ENCODE measurements at regions not wholly inside any gene's neighbourhood (a gene's known extent, or its start where the extent isn't known, plus 50 kb on each side); places are given as distances from the start of the nearest gene placed in this dataset.
A peak's percentile ranks its signal among the peaks of the same experiment; 100 is the strongest.

DNA sequence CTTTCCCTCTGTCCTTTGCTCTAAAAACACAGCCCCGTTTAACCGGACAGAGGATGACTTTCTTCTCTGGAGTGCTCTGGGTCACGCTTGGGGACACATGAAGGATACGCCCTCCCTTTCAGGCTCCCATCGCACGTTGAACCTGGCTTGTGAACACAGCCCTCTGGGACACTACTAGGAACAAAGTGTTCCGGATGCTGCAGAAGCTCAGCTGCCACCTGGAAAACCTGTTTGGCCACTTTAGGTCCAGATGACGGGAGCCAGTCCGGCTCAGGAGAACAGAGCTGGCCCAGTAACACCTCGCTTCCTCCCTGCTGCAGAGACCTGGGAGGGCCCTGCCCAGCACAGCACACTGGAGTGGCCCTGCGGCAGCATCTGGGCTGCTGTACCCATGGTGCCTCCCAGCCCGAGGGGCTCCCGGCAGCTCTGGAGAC lies 60.1 kb downstream of the GADD45G start:
- H3K27ac Mint-ChIP-seq, result no peak overlapping the region
- H3K4me3 Mint-ChIP-seq, result no peak overlapping the region
- CTCF ChIA-PET, result no interaction called here
- DNase-seq (no peak), ATAC-seq (no peak)
- peaks cover 14% of the 10 kb centered on the region for H3K4me1 Mint-ChIP-seq
- no peaks in the 10 kb centered on the region for H3K9me3 Mint-ChIP-seq (ENCODE audit: low read depth)
- H3K27me3 Mint-ChIP-seq, result peaks cover 52% of the 10 kb centered on the region
- no peaks in the 10 kb centered on the region for H3K36me3 Mint-ChIP-seq

DNA sequence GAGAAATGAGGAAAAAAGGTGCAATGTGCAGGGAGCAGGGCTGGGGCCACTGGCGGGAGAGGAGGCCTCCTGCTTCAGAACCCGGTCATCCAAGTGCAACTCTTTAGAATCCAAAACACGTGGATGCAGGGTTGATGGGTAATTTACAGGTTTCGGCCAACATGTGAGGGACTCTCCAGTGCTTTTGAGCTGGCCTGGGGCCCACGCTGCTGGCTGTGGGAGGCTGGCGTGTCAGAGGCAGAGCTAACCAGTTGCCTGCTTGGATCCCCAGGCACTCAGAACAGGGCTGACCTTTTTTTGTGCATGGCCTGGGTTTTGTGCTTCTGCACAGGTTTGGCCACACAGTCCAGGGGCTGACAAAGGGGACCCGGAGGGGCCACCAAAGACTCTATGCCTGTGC lies 61.6 kb downstream of the GADD45G start:
- Mint-ChIP-seq H3K4me1 (peaks cover 16% of the 10 kb centered on the region), H3K27ac (no peak overlapping the region), H3K27me3 (peaks cover 47% of the 10 kb centered on the region), H3K4me3 (no peak overlapping the region), H3K36me3 (peaks cover 2% of the 10 kb centered on the region), H3K9me3 (ENCODE audit: low read depth) (peaks cover 2% of the 10 kb centered on the region)
- no peak for ATAC-seq
- CTCF ChIA-PET, result no interaction called here
- no peak for DNase-seq

DNA sequence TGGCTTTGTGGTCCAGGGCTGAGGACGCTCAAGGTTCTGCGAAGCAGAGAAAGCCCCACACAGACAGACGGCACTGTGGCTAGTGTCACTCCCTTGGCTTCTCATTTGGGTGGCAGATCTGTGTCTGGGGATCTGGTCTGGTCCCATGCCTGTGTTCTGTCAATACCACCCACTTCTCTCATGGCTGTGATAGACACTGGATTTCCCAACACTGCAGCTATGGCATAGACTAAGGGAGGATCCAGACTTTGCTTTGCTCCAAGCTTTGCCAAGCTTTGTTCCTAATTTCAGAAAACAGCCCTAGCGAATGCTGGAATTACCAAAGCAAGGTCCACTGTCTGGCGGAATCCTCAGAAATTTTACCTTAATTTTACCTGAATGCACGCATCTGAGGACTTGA lies 62.1 kb downstream of the GADD45G start:
- DNase-seq (no peak), ATAC-seq (no peak)
- no peak overlapping the region for H3K4me3 Mint-ChIP-seq
- CTCF ChIA-PET, result no interaction called here
- peaks cover 4% of the 10 kb centered on the region for H3K9me3 Mint-ChIP-seq (ENCODE audit: low read depth)
- H3K36me3 Mint-ChIP-seq, result peaks cover 2% of the 10 kb centered on the region
- peaks cover 17% of the 10 kb centered on the region for H3K4me1 Mint-ChIP-seq
- no peak overlapping the region for H3K27ac Mint-ChIP-seq
- H3K27me3 Mint-ChIP-seq, result peaks cover 44% of the 10 kb centered on the region

DNA sequence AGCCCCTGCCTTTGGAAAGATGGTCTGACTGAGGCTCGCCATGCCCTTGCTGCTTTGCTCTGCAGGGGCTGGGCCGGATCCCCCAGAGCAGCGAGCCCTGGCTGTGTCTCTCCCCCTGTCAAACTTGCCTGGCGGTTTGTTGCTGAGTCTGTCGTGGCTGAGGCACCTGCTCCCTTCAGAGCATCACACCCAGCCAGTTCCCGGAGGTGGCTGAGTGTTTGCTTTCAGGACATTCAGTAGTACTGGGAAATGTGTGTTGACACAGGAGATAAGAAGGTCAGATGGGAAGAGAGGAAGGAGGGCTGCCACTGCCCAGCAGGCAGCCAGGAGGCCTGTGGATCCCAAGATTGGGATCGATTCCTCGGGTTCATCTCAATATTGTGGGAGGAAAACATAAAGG lies 62.9 kb downstream of the GADD45G start:
- peaks cover 17% of the 10 kb centered on the region for H3K4me1 Mint-ChIP-seq
- DNase-seq, result no peak
- no peak overlapping the region for H3K27ac Mint-ChIP-seq
- CTCF ChIA-PET, result interaction anchor here (1.0 kb wide), 1 partner anchor 9 kb away, joined by 3 read pairs; no protein-coding TSS in a partner anchor
- H3K4me3 Mint-ChIP-seq, result no peak overlapping the region
- ATAC-seq, result no peak
- H3K9me3 Mint-ChIP-seq (ENCODE audit: low read depth), result peaks cover 4% of the 10 kb centered on the region
- peaks cover 40% of the 10 kb centered on the region for H3K27me3 Mint-ChIP-seq
- peaks cover 2% of the 10 kb centered on the region for H3K36me3 Mint-ChIP-seq

DNA sequence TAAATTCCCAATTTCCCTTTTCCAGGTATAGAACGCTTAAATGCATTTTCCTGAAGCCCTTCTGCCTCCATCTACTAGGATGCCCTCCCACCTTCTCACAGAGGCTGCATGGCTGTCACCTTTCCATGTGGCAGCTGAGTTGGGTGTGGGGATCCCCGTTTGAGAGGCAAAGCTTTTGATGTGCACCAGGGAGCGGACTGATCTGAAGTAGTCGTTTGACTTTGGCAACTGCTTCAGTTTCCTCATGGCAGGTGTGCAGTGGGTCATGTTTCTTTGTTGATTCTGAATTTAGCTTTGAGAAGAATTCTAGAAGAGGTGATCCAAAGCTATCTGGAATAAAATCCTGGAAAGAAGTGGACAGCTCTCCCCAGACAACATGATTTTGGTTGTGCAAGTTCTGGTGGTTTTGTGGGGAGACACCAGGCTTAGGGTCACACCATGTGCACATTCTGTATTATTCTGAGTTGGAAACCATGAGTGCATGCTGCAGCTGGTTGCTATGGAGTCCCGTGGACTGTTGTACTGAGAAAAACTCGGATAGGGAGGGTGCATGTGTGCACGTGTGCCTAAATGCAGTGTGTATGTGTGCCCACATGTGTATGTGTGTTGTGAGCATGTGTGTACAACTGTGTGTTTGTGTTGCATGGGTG lies 63.5 kb downstream of the GADD45G start:
- Mint-ChIP-seq H3K27me3 (peaks cover 36% of the 10 kb centered on the region), H3K4me1 (peaks cover 12% of the 10 kb centered on the region), H3K4me3 (no peak overlapping the region), H3K27ac (no peak overlapping the region), H3K36me3 (peaks cover 2% of the 10 kb centered on the region), H3K9me3 (ENCODE audit: low read depth) (peaks cover 4% of the 10 kb centered on the region)
- ATAC-seq, result no peak
- DNase-seq, result no peak
- CTCF ChIA-PET, result interaction anchor here (0.7 to 1.0 kb wide), 2 partner anchors 9 to 66 kb away, joined by 3 read pairs; no protein-coding TSS in a partner anchor

DNA sequence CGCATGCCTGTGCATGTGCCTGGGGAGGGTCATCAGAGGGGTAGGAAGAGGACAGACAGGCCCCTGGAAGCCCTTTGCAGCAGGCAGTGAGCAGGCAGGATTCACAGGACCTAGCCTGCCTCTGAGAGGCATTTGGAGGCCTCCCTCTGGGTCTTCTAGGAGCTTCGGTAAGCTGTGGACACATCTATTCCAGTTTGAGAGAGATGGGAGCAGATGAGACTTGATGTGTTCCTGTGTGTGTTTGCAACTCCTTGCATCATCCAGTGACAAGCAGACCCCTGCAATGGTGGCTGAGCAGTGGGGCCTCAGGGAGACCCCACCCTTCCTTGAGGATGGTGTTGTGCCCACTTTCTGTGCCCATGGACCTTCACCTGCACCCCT lies 64.0 kb downstream of the GADD45G start:
- CTCF ChIA-PET, result interaction anchor here (0.7 to 1.0 kb wide), 2 partner anchors 8 to 66 kb away, joined by 3 read pairs; no protein-coding TSS in a partner anchor

DNA sequence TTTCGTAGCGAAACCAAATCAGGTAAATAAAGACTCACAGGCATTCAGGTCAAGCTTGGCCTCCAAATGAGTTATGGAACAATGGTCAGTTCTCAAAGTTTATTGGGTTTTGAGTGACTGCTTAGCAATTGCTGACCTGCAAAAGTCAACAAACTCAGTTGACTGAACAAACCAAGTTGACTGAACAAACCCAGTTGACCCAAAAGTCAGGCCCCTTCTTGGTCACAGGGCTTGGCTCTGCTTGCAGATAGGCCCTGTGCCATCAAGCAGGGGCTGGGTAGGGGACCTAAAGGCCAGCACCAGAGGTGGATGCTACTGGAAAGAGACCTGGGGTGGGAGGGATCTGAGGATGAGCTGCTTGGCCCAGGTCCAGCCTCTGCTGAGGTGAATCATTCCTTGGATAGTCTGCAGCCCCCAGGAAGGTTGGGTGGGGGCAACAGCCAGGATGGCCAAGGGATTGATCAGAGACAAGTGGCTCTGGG lies 64.6 kb downstream of the GADD45G start:
- Mint-ChIP-seq H3K27me3 (peaks cover 29% of the 10 kb centered on the region), H3K9me3 (ENCODE audit: low read depth) (peaks cover 4% of the 10 kb centered on the region), H3K4me1 (peaks cover 7% of the 10 kb centered on the region), H3K36me3 (peaks cover 2% of the 10 kb centered on the region), H3K4me3 (no peak overlapping the region), H3K27ac (no peak overlapping the region)
- DNase-seq (no peak), ATAC-seq (no peak)
- CTCF ChIA-PET, result interaction anchor here (0.7 kb wide), 1 partner anchor 67 kb away, joined by 3 read pairs; no protein-coding TSS in a partner anchor

More for the DNA sequence above, 64.0 kb downstream of the GADD45G start:
- Mint-ChIP-seq H3K36me3 (peaks cover 2% of the 10 kb centered on the region), H3K27ac (no peak overlapping the region), H3K9me3 (ENCODE audit: low read depth) (peaks cover 4% of the 10 kb centered on the region), H3K4me1 (peaks cover 7% of the 10 kb centered on the region), H3K27me3 (peaks cover 32% of the 10 kb centered on the region), H3K4me3 (no peak overlapping the region)
- DNase-seq (no peak), ATAC-seq (no peak)

DNA sequence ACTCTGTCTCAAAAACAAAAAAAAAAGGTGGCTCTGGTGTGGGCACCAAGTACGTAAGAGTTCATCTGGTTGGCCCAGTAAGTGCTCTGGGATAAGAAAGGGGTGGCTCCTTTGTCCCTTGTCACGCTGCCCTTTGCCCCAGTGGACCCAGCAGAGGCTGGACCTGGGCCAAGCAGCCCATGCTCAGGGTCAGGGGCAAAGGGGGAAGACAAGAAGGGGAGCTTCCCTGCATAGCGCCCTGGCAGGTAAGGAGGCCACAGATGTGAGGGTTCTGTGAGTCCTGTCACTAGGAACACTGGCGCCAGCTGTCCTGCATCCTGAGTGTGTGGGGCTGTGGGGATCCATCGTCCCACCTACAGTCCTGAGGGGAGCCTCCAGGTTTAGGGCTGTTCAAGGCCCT lies 65.3 kb downstream of the GADD45G start:
- no peak for DNase-seq
- no peak for ATAC-seq
- CTCF ChIA-PET, result no interaction called here
- Mint-ChIP-seq H3K27ac (no peak overlapping the region), H3K27me3 (peaks cover 23% of the 10 kb centered on the region), H3K4me1 (peaks cover 7% of the 10 kb centered on the region), H3K9me3 (ENCODE audit: low read depth) (peaks cover 4% of the 10 kb centered on the region), H3K36me3 (peaks cover 2% of the 10 kb centered on the region), H3K4me3 (no peak overlapping the region)

DNA sequence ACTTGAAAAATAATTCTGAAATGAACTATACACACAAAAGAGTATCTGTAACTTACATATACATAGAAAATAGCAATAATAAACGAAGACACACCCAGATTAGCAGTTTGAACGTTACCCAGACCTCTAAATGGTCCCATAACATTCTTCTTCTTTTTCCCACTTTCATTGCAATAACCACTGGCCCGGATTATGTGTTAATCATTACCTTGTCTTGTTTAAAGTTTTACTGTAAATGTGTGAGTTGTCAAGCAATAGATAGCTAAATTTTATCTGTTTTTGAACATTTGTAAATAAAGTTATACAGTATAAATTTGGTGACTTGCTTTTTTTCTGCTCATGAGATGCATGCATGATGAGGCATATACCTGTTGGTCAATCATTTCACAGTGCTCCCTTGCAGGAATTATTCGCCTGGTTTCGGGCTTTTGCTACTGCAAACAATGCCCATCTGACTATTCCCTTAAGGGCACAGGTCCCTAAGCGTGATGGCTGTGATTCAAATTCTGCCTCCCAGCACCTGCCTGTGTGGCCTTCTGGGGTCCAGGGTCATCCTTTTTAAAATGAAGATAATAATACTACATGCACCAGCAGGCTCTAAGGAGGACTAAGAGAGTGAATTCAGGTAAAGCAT lies 66.1 kb downstream of the GADD45G start:
- Mint-ChIP-seq H3K27ac (peak overlapping the region; percentile 80), H3K4me3 (peak overlapping the region; percentile 46), H3K9me3 (ENCODE audit: low read depth) (peaks cover 4% of the 10 kb centered on the region), H3K36me3 (peaks cover 2% of the 10 kb centered on the region), H3K4me1 (peaks cover 7% of the 10 kb centered on the region), H3K27me3 (peaks cover 18% of the 10 kb centered on the region)
- no peak for ATAC-seq
- CTCF ChIA-PET, result no interaction called here
- no peak for DNase-seq

DNA sequence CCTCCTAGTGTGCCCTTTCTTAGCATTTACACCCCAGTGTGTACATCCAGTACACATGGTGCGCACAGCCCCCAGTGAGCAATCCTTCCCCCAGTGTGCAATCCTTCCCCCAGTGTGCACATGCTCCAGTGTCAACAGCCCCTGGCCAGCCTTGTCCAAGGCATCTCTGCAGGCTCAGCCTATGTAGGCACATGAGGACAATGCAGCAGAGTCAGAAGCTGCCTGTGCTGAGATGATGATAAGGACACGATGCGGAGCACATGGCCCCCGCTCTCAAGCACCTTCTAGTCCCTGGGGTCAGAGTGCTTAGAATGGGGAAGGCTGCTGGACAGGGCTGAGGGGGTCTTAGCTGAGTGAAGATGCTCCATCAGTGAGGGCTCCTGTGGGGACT lies 69.8 kb downstream of the GADD45G start:
- Mint-ChIP-seq H3K9me3 (ENCODE audit: low read depth) (peaks cover 4% of the 10 kb centered on the region), H3K36me3 (peaks cover 2% of the 10 kb centered on the region), H3K27me3 (peaks cover 4% of the 10 kb centered on the region), H3K4me3 (no peak overlapping the region), H3K27ac (no peak overlapping the region), H3K4me1 (peaks cover 6% of the 10 kb centered on the region)
- CTCF ChIA-PET, result no interaction called here
- DNase-seq (no peak), ATAC-seq (no peak)

DNA sequence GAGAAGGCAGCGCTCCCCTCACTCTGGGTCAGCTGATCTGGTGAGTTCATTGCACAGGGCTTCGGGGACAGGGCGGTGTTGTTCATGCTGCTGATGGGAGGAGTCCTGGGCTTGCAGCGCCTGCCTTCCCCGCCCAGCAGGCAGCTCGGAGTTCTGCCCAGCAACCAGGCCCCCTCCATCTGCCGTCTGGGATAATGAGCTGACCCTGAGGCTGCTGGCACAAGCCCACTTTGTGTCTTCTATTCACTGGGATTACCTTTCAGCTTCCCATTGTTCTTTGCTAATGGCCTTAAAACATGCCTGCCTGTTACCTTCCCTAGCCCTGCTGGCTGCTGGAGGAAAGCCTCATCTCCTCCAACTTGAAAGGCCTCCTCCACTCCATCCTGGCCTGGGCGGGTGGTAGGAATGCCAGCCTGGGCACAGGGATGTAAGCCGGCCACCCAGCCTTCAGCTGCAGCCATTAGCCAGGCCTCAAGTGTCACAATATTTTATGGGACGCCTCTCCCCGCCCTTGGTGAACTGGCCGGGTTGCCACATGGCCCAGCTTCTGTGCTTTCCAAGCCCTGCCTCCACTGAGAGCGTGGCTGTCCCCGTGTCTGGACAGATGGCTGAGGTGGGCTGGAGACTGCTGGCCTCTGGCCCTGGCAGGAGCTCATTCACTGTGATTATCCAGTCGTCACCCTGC lies 70.4 kb downstream of the GADD45G start:
- Mint-ChIP-seq H3K4me3 (no peak overlapping the region), H3K36me3 (peaks cover 2% of the 10 kb centered on the region), H3K9me3 (ENCODE audit: low read depth) (peaks cover 4% of the 10 kb centered on the region), H3K4me1 (peaks cover 6% of the 10 kb centered on the region), H3K27me3 (peaks cover 4% of the 10 kb centered on the region), H3K27ac (no peak overlapping the region)
- no peak for ATAC-seq
- DNase-seq, result no peak
- CTCF ChIA-PET, result interaction anchor here (1.0 kb wide), 1 partner anchor 18 kb away, joined by 3 read pairs; no protein-coding TSS in a partner anchor

DNA sequence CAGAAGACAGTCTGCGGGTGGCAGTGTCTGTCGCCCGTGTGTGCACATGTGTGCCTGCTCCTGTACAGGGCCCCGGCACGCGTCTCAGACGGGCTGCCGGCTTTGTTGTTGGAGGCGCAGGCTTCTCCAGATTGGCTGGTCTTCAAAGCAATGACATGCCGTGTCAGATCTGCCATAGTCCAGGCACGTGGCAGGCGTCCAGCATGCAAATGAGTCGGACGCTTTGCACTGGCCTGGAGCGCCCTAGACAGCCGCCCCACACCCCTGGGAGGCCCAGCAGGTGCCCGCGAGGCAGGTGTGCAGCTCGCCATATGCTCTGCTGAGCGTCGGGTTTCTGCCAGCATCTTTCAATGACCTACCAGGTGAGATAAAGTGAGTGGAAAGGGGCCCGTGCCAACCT lies 71.5 kb downstream of the GADD45G start:
- H3K9me3 Mint-ChIP-seq (ENCODE audit: low read depth), result peaks cover 3% of the 10 kb centered on the region
- H3K4me1 Mint-ChIP-seq, result peaks cover 8% of the 10 kb centered on the region
- H3K27me3 Mint-ChIP-seq, result peaks cover 4% of the 10 kb centered on the region
- no peak for DNase-seq
- H3K36me3 Mint-ChIP-seq, result peaks cover 1% of the 10 kb centered on the region
- H3K27ac Mint-ChIP-seq, result no peak overlapping the region
- H3K4me3 Mint-ChIP-seq, result no peak overlapping the region
- ATAC-seq, result no peak
- CTCF ChIA-PET, result no interaction called here

DNA sequence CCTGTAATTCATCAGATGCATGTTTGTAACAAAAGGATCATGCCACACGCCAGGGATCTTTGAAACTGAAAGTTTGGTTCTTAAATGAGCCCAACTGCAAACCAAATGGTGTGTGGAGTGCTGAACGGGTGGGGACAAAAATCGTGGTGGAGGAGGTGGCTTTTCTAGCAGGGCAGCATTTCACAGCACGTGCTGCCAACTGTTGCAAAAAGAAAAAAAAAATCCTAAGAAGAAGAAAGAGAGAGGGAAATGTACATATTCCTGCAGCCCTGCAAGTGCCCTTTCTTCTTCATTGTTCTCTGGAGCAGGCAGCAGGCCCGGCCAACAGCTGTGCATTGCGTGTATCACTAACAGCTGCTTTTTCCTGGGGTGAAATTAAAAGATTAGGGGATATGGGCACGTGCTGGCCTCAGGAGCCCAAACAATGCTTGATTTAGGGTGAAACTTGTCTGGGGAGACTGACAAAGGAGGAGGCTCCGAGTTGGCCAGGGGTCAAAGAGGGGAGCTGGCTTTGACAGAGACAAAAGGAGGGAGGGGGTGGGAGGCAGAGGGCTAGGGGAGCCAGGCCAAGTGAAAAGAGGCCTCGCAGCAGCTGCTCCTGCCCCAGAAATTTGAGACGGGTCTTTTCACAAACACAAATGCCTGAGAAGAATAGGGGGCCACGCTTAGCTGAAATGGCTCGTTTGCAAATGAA lies 73.0 kb downstream of the GADD45G start:
- Mint-ChIP-seq H3K4me3 (no peak overlapping the region), H3K27ac (no peak overlapping the region), H3K36me3 (no peaks in the 10 kb centered on the region), H3K4me1 (peaks cover 7% of the 10 kb centered on the region), H3K9me3 (ENCODE audit: low read depth) (no peaks in the 10 kb centered on the region), H3K27me3 (peaks cover 1% of the 10 kb centered on the region)
- DNase-seq (no peak), ATAC-seq (no peak)
- CTCF ChIA-PET, result interaction anchor here (1.0 kb wide), 1 partner anchor 10 kb away, joined by 3 read pairs; no protein-coding TSS in a partner anchor
